IPS-NIHi7 (cell line): ENCODE measurements at regions not wholly inside any gene's neighbourhood (a gene's known extent, or its start where the extent isn't known, plus 50 kb on each side); places are given as distances from the start of the nearest gene placed in this dataset.

Experiments used
- DNase-seq: peaks from one replicate; pipeline ENCODE4 v3.0.0; 2012; ENCODE audit warnings: mixed read lengths; ENCODE audit errors: extremely low spot score

DNA sequence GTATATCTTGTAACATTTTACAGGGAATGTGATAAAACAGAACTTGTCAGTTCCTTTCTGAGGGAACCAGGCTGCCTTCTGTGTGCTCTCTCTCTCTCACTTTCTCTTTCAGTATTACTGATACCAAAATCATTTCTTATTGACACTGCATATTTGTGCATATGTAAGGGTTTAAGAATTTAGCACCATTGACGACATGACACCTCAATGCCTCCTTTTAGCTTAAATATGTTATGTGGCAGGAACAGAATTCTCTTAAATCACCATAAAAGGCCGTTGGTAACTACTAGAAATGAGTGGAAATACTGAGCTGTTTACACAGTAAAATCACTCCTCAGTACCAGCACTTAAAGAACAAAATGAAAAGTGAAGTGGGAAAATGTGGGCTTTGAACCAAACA, 457.7 kb upstream of the SYT1 start:
- no peak for DNase-seq

DNA sequence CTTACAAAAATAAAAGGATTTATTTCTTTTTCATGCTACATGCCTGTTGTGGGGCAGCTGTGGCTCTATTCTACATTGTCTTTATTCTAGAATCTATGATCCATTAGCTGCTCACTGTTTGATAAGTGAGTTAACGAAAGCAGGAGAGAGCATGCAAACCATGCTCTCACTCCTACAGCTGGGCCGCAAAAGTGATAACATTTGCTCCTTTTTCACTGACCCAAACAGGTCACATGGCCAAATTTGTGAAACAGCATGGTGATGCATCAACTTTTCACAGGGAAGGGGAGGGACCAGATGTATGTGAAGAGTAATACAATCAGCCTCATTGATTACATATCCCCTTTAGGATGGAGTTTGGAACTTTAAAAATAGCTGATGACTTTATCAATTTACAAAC, 456.9 kb upstream of the SYT1 start:
- DNase-seq, result no peak

DNA sequence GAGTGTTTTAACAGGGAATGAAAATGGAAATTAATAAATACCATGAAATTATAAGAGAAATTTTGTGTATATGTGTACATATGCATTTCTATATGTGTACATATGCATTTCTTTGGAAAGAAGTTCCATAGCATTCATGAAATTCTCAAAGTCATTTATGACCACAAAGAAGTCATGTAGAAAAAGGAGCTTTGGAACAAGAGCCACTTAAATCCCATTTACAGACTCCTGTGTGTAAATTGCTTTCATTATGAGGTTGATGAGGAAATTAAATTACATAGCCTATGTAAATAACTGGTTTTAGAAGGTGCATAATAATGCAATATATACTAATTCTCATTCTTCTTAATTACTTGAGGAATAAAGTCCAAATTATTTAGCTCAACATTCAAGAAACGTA, 450.5 kb upstream of the SYT1 start:
- DNase-seq, result no peak

- DNase-seq, result no peak
Measured at GRCh38 chr12:78418919-78419318, 445.7 kb upstream of the SYT1 start.

- no peak for DNase-seq
Measured at GRCh38 chr12:78419513-78419912, 445.1 kb upstream of the SYT1 start.

DNA sequence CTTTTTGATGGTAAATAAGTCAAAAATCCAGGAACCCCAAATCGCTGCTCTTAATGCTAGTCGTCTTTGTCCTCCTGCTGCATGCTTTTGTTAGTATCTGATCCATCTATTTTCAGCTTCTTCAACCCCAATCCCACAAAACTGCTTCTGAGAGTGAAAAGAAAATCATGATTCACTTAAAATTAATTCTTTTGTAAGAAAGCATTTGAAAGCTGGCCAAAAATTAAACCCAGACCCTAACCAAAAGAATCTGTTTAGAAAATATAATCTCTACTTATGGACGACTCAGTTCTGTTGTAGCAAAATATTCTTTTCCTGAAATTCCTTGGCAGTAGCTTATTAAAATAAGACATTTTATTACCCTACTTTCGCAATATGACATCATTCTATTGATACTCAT, 443.6 kb upstream of the SYT1 start:
- no peak for DNase-seq

DNA sequence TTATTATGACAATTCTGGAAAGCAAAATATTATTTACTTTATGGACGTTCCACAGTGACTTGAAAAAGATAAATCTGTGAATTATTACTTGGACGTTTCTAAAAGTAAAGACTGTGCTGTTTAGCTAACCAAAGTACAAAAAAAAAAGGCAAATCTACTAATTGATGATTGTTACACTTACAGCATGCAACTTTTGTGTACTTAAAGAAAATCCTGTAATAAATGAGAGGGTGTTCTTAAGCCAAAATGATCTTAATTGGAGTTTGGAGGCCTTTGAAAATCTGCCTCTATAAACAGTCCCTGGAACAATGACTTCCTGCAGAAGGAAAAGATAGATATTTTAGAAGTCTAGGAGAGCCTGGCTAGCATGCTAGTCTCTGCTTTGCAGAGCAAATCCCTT, 434.0 kb upstream of the SYT1 start:
- DNase-seq, result no peak

- DNase-seq, result no peak
Measured at GRCh38 chr12:78431931-78432330, 432.6 kb upstream of the SYT1 start.

DNA sequence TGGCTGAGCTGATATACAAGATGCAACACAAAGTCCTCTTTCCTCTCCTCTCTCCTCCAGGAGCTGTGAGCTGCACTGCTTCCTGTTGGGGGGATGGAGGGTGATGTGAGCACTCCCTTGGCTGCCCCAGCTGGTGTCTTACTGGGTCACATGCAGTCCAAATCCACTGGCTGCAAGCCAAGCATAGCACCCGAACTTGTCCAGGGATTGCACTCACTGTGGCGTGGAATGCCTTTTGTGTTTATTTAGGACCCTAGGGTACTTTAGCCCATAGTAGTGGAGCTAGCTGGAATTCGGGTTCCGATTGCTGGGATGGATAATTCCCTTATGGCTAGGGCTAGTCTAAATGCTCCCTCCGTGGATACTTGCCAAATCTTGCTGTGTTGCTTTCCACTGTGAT, 424.9 kb upstream of the SYT1 start:
- no peak for DNase-seq

- DNase-seq, result no peak
Measured at GRCh38 chr12:78441737-78442453, 422.7 kb upstream of the SYT1 start.

- no peak for DNase-seq
Measured at GRCh38 chr12:78442454-78442801, 422.1 kb upstream of the SYT1 start.

GRCh38 chr12:78446555-78446954, 418.0 kb upstream of the SYT1 start:
- no peak for DNase-seq

- DNase-seq, result no peak
Measured at GRCh38 chr12:78447373-78447772, 417.2 kb upstream of the SYT1 start.

GRCh38 chr12:78448692-78449091, 415.9 kb upstream of the SYT1 start:
- DNase-seq, result no peak

- no peak for DNase-seq
Measured at GRCh38 chr12:78455991-78456390, 408.6 kb upstream of the SYT1 start.

GRCh38 chr12:78457938-78458337, 406.6 kb upstream of the SYT1 start:
- DNase-seq, result no peak

DNA sequence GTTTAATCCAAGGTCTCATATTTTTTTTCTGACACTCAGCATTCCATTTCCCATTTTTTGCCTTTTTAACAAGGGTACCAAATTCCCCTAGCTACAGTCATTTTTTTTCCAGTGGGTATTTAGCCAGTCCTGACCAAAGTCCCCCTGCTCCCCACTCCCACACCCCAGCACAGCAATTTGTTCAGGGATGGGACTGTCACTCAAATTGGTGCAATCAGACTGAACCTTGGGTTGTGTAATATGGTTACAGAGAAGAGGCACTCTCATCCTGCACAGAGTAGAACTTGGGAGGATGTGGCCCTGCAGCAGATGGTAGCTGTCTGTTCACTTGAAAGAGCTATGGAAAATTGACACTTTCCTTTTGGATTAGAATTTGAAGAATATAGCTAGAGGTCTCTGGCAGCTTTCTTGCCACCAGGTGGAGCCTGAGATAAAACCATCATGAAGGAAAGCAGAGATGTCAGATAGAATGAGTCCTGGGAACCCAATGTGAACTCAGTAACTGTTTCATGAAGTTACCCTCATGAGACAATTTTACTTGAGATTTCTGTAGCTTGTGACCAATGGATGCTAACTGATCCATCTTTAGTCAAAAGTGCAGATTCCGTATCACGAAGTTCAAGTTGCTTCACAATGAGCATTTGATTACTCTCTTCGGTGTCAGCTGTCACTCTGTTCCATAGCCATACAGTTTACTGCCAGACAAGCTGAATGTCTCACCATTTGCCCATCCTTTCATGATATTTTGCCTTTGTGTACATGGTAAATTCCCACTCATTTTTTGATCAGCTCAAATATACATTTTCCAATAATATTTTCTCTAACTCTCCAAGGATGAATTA, 394.0 kb upstream of the SYT1 start:
- DNase-seq, result peak; percentile 38

GRCh38 chr12:78473136-78473535, 391.4 kb upstream of the SYT1 start:
- no peak for DNase-seq

DNA sequence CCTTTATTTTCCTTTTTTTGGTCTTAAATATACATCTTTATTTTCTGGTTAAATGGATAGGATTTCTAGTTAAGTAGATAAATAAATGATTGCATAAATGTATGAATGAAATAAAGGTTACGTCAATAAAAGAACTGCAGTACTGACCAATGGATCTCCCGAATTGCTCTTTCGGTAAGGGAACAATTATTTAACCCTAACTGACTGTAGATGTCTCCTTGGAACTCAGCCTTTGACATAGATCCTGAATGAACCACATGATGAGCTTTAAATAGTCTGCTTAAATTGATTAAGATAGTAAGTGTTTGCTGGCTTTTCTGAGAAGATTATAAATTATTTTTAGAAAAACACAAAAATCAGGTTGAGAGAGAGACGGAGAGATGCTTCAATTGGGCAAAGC, 391.0 kb upstream of the SYT1 start:
- no peak for DNase-seq

DNA sequence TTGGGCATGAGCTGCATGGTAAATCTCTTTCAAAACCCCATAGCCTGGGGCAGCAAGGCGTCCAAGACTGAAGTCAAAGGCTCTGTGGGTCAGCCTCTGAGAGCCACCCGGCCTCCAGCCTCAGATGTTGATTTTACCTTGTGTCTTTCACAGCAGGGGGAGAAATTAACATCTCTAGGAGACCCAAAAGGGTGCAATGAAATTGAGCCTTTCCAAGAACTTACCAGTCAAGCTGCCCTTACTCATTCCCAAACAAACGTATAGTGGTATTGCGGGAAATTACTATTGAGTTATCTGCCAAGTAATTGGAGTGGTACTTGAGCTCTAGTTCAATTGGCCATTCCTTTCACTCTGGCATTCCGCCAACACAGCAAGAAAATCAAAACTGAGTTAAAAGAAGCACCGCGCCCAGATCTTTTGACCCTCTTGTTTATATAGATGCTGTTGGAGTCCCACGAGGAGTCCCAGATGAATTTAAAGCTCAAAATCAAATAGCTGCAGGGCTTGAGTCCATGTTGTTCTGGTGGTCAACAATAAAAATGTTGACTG, 380.7 kb upstream of the SYT1 start:
- DNase-seq, result no peak

DNA sequence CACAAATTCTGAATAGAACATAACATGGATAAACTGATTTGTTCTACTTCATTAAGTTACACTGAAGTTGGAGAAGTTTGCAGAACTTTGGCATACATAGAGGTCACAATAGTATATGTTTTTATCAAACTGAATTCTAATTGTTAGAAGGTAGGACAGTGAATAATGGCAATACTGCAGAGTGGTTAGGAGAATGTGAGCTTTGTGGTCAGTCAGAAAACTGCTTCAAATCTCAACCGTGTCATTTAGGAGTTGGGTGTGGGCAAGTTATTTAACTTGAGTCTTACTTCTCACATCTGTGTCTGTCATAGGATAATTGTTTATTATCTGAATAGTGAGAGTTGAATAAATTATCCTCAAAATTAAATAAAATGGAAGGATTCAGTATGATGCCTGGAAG, 374.6 kb upstream of the SYT1 start:
- no peak for DNase-seq

GRCh38 chr12:78490861-78491260, 373.7 kb upstream of the SYT1 start:
- no peak for DNase-seq

DNA sequence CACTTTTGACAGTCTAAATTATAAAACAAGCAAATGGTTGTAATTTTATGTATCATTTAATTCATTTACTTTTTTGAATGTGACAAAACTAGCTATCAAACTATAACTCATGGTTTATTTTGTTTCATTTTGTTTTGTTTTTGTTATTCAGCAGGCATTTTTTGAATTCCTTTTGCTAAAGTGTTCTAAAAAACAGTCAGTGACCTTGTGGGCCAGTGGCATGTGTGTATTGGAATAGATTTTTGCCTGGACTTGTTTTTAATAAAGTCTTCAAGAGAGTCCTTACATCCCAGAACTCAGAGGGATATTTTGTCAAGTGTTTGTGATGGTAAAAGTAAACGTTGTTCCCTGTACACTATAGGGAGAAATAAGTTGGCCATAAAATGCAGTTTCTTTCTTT, 369.7 kb upstream of the SYT1 start:
- no peak for DNase-seq
